ENCODE measurements at regions not wholly inside any gene's neighbourhood (a gene's known extent, or its start where the extent isn't known, plus 50 kb on each side); places are given as distances from the start of the nearest gene placed in this dataset.

DNA sequence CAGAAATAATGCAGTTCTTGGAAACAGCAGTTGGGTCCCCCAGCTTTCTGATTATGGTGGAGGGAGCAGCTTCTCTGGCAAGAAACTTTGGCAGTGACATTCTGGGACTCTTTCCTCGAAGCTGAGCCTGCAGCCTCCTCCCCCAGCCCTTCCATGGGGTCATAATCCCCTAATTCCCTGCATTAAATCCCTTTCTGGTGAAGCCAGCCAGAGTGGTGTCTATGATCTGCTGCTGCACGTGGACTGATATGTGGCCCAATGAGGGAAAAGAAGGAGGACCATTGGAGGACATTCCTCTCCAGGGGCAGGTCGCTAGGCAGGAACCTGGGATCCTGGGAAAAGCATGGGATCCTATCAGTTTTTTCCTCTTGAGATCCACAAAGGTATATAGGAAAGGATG, 470.5 kb downstream of the RPS24 start:
- TF ChIP-seq, protein P1, sequence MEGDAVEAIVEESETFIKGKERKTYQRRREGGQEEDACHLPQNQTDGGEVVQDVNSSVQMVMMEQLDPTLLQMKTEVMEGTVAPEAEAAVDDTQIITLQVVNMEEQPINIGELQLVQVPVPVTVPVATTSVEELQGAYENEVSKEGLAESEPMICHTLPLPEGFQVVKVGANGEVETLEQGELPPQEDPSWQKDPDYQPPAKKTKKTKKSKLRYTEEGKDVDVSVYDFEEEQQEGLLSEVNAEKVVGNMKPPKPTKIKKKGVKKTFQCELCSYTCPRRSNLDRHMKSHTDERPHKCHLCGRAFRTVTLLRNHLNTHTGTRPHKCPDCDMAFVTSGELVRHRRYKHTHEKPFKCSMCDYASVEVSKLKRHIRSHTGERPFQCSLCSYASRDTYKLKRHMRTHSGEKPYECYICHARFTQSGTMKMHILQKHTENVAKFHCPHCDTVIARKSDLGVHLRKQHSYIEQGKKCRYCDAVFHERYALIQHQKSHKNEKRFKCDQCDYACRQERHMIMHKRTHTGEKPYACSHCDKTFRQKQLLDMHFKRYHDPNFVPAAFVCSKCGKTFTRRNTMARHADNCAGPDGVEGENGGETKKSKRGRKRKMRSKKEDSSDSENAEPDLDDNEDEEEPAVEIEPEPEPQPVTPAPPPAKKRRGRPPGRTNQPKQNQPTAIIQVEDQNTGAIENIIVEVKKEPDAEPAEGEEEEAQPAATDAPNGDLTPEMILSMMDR (IDR thresholded peaks at IDR 0.05 in 2 of 3, conservative IDR thresholded peaks at IDR 0.05 in 1 of 3; ENCODE audit: borderline replicate concordance in 1 of 3, insufficient read depth in 1 of 3, low read depth in 2 of 3, low read length in 2 of 3) = no peak
- TF ChIP-seq POLR2A (IDR thresholded peaks at IDR 0.05; ENCODE audit: borderline replicate concordance, extremely low read depth, insufficient read depth, insufficient read length) = no peak
- no peak for TF ChIP-seq ZNF274 (IDR thresholded peaks at IDR 0.05; ENCODE audit: low read depth, low read length)

Data from HCT116 (cell line).